ENCODE measurements at regions not wholly inside any gene's neighbourhood (a gene's known extent, or its start where the extent isn't known, plus 50 kb on each side); places are given as distances from the start of the nearest gene placed in this dataset.
A peak's percentile ranks its signal among the peaks of the same experiment; 100 is the strongest.

DNA sequence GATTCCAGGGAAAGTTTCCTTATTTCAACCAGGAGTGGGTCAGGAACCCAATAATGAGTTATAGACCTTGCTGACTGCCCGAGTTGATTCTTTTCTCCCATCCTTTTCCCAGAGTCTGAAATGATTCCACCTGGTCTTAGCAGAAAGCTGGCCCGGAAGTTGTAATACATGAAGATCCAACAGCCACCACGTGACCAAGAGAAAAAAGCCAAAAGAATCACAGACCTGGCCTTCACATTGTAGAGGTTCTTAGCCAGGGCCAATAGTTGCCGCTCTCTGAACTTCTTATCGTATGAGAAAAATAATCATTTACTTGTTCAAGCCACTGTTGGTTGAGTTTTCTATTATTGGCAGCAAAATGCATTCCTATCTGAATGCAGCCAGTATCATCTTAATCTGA, 161.2 kb upstream of the HMGA2 start:
- TF ChIP-seq, protein P1, sequence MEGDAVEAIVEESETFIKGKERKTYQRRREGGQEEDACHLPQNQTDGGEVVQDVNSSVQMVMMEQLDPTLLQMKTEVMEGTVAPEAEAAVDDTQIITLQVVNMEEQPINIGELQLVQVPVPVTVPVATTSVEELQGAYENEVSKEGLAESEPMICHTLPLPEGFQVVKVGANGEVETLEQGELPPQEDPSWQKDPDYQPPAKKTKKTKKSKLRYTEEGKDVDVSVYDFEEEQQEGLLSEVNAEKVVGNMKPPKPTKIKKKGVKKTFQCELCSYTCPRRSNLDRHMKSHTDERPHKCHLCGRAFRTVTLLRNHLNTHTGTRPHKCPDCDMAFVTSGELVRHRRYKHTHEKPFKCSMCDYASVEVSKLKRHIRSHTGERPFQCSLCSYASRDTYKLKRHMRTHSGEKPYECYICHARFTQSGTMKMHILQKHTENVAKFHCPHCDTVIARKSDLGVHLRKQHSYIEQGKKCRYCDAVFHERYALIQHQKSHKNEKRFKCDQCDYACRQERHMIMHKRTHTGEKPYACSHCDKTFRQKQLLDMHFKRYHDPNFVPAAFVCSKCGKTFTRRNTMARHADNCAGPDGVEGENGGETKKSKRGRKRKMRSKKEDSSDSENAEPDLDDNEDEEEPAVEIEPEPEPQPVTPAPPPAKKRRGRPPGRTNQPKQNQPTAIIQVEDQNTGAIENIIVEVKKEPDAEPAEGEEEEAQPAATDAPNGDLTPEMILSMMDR (IDR thresholded peaks at IDR 0.05; ENCODE audit: insufficient read depth, low read length): no peak
- no peak for DNase-seq (ENCODE audit: low read depth)

DNA sequence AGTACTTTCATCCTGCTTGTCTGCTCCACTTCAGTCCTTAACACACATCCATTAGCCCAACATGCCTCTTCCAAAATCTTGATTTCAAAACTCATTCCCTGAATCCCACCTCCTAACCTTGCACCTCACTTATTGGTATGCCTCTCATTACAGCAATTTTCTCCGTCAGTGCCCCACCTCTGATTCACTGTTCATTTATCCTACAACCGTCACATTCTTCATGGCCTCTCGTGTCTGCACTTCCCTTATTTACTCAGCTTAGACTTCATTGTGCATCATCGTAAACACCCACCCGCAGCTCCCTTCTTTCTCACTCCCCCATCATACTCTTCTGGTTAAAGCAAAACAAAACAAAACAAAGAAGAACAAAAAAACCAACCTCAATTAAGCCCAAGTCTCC, 160.6 kb upstream of the HMGA2 start:
- no peak for DNase-seq (ENCODE audit: low read depth)
- H3K4me3 ChIP-seq (ENCODE audit: low read depth, low read length): no peak overlapping the region
- TF ChIP-seq, protein P1 (IDR thresholded peaks at IDR 0.05; ENCODE audit: insufficient read depth, low read length): no peak

More for the DNA sequence above, 161.2 kb upstream of the HMGA2 start:
- no peak overlapping the region for H3K4me3 ChIP-seq (ENCODE audit: low read depth, low read length)

DNA sequence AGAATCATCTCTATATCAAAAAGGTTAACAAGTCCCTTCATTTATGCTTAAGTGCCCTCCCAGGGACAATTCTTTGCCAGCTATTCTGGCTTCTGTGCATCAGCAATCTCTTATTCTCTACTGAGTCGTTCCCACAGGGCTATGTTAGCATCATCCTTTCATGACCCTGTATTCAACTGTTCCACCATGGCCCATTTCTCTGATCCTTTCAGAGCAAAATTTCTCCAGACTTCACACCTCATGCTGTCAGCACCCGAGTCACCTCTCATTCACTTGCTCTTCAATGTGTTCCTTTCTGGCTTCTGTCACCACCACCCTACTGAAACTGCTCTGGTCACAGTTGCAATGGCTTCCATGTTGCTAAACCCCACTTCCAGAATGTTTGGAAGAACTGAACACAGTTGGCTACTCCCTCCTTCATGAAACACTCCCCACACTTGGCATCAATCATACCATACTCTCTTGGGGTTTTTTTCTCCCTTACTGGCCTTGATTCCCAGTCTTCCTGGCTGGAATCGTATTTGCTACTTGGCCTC, 159.5 kb upstream of the HMGA2 start:
- DNase-seq (ENCODE audit: low read depth): no peak
- H3K4me3 ChIP-seq (ENCODE audit: low read depth, low read length): no peak overlapping the region
- TF ChIP-seq, protein P1 (IDR thresholded peaks at IDR 0.05; ENCODE audit: insufficient read depth, low read length): no peak

DNA sequence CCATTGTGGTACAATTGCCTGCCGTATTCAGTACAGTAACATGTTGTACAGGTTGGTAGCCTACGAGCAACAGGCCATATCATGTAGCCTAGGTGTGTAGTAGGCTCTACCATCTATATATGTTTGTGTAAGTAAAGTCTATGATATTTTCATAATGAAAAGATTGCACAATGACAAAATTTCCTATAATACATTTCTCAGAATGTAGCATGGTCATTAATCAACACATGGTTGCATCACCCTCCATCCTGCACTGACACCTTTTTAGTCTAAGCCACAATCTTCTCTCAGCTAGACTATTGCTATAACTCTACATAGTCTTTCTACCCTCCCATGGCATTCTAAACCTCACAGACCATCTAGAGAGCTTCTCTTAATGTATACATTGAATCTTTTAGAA, 158.5 kb upstream of the HMGA2 start:
- no peak overlapping the region for H3K4me3 ChIP-seq (ENCODE audit: low read depth, low read length)
- TF ChIP-seq, protein P1 (IDR thresholded peaks at IDR 0.05; ENCODE audit: insufficient read depth, low read length): no peak
- no peak for DNase-seq (ENCODE audit: low read depth)

DNA sequence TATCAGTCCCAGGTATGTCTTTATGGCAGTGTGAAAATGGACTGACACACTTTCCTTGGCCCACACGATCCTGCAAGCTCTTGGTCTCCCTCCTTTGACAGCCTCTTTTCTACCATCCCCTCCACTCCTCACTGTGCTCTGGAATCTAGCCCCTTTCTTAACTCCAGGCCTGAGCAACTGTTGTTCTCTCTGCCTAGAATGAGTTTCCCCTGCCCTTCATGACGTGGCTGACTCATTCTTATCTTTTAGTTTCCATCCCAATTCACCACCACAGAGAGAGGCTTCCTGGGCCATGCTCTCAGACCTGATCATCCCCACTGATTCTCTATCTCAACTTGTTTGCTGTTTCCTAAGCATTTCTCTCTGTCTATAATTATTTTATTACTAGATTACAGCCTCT, 157.4 kb upstream of the HMGA2 start:
- TF ChIP-seq, protein P1 (IDR thresholded peaks at IDR 0.05; ENCODE audit: insufficient read depth, low read length): no peak
- DNase-seq (ENCODE audit: low read depth): peak; percentile 70
- no peak overlapping the region for H3K4me3 ChIP-seq (ENCODE audit: low read depth, low read length)

DNA sequence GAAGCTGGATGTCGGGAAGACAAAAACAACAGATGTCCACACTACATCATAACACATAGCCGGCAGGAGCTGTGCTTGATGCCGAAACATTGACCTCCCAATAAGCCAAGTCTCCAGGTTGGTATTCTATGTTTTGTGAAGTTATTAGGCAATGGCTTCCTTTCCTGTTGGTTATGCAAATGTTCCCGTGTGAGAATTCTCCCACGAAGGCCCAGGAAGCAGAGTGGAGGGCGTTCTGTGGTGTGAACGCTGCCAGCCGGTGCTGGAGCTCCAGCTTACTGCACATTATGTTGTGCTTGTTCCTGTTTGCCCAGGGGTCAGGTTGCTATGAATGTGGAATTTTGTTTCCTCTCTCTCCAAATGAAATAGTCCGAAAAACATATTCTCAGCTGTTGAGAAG, 156.4 kb upstream of the HMGA2 start:
- DNase-seq (ENCODE audit: low read depth): no peak
- H3K4me3 ChIP-seq (ENCODE audit: low read depth, low read length): no peak overlapping the region
- TF ChIP-seq, protein P1 (IDR thresholded peaks at IDR 0.05; ENCODE audit: insufficient read depth, low read length): no peak

Measured in fibroblast of the aortic adventitia (primary cell).